HL-60 (cell line): ENCODE measurements at regions not wholly inside any gene's neighbourhood (a gene's known extent, or its start where the extent isn't known, plus 50 kb on each side); places are given as distances from the start of the nearest gene placed in this dataset.

Source experiments
- GABPA ChIP-seq: IDR thresholded peaks from 2 replicates; pipeline ENCODE4 v1.6.1; 2012; ENCODE audit warnings: low read depth
- POLR2AphosphoS5 ChIP-seq: IDR thresholded peaks from 2 replicates; pipeline ENCODE4 v1.6.1; 2012; ENCODE audit warnings: low read depth
- TF ChIP-seq, protein P1 (sequence below): IDR thresholded peaks from one replicate; pipeline ENCODE4 v1.5.1; 2011; ENCODE audit warnings: low read length, control low read depth, inconsistent platforms; ENCODE audit not compliant: insufficient read depth

DNA sequence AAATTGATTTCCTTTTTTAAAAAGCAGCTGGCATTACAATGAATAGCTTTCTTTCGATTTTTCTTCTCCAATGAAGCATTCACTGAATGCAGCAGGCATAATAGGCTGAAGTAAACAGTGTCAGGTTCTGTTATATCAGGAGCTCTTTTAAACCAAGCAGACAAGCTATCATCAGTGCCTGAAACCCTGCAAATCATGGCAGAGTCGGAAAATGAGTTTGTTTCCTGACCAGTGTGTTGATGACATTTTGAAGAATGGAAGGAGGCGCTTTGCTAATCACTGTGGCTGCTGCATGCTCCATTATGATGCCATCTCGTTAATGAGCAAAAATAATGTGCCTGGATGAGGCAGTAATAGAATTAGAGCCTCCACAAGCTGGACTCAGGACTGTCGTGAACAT, 284.5 kb downstream of the ZNF608 start:
- TF ChIP-seq, protein P1, sequence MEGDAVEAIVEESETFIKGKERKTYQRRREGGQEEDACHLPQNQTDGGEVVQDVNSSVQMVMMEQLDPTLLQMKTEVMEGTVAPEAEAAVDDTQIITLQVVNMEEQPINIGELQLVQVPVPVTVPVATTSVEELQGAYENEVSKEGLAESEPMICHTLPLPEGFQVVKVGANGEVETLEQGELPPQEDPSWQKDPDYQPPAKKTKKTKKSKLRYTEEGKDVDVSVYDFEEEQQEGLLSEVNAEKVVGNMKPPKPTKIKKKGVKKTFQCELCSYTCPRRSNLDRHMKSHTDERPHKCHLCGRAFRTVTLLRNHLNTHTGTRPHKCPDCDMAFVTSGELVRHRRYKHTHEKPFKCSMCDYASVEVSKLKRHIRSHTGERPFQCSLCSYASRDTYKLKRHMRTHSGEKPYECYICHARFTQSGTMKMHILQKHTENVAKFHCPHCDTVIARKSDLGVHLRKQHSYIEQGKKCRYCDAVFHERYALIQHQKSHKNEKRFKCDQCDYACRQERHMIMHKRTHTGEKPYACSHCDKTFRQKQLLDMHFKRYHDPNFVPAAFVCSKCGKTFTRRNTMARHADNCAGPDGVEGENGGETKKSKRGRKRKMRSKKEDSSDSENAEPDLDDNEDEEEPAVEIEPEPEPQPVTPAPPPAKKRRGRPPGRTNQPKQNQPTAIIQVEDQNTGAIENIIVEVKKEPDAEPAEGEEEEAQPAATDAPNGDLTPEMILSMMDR: no peak
- TF ChIP-seq GABPA (no peak), POLR2AphosphoS5 (no peak)
